ENCODE measurements at regions not wholly inside any gene's neighbourhood (a gene's known extent, or its start where the extent isn't known, plus 50 kb on each side); places are given as distances from the start of the nearest gene placed in this dataset.

DNA sequence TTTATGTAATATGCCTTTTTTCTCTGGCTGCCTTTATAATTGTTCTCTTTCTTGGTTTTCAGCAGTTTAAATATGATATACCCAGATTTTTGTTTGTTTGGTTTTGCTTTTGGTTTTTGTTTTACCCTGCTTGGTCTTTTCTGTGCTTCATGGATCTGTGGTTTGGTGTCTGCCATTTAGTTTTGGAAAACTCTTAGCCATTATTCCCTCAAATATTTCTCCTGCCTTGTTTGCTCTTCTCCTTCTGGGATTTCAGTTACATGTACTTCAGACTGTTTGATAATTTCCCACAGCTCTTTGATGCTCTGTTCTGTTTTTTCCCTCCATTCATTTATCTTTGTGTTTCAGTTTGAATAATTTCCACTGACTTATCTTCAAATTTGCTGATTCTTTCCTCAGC, 223.1 kb upstream of the BCOR start:
- H3K27me3 Mint-ChIP-seq (ENCODE audit: insufficient read depth) = no peaks in the 10 kb centered on the region
- H3K27ac Mint-ChIP-seq = no peak overlapping the region
- peaks cover 26% of the 10 kb centered on the region for H3K9me3 ChIP-seq (ENCODE audit: control insufficient read depth, low read length)
- H3K9ac ChIP-seq (ENCODE audit: extremely low read depth, low read length, poor library complexity, severe bottlenecking) = no peak overlapping the region
- H3K9me3 Mint-ChIP-seq = peaks cover 50% of the 10 kb centered on the region
- H3K36me3 Mint-ChIP-seq (ENCODE audit: low read depth) = peaks cover 9% of the 10 kb centered on the region
- TF ChIP-seq, protein P1, sequence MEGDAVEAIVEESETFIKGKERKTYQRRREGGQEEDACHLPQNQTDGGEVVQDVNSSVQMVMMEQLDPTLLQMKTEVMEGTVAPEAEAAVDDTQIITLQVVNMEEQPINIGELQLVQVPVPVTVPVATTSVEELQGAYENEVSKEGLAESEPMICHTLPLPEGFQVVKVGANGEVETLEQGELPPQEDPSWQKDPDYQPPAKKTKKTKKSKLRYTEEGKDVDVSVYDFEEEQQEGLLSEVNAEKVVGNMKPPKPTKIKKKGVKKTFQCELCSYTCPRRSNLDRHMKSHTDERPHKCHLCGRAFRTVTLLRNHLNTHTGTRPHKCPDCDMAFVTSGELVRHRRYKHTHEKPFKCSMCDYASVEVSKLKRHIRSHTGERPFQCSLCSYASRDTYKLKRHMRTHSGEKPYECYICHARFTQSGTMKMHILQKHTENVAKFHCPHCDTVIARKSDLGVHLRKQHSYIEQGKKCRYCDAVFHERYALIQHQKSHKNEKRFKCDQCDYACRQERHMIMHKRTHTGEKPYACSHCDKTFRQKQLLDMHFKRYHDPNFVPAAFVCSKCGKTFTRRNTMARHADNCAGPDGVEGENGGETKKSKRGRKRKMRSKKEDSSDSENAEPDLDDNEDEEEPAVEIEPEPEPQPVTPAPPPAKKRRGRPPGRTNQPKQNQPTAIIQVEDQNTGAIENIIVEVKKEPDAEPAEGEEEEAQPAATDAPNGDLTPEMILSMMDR (conservative IDR thresholded peaks at IDR 0.05) = no peak
- H3K27ac ChIP-seq (ENCODE audit: low read depth, low read length) = no peak overlapping the region
- H3K4me3 ChIP-seq (ENCODE audit: low read length) = no peak overlapping the region
- DNase-seq = no peak
- no peaks in the 10 kb centered on the region for H3K4me1 ChIP-seq (ENCODE audit: control insufficient read depth, insufficient read depth, low read length)
- H3K27me3 ChIP-seq (ENCODE audit: control insufficient read depth, insufficient read depth, low read length, poor library complexity, severe bottlenecking) = no peaks in the 10 kb centered on the region
- H3K36me3 ChIP-seq (ENCODE audit: control insufficient read depth, insufficient read depth, low read length) = no peaks in the 10 kb centered on the region
- H3K4me3 Mint-ChIP-seq = no peak overlapping the region
- peaks cover under 1% of the 10 kb centered on the region for H3K4me1 Mint-ChIP-seq

DNA sequence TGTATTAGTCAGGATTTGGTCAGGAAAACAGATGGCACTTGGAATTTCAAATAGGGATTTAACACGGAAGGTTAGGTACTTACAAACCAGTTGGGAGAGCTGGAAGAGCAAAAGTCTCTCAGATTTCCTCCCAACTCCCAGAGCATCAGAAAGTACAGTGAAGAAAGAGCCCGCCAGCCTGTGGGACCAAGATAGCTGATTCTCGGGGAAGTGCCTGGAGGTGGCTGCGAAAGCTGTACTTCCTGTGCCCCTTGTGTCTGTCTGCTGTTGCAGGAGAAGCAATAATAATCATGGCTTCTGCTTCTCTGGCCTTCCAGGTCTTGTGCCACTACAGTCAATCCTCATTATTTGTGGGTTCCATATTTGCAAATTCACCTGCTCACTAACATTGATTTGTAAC, 221.0 kb upstream of the BCOR start:
- TF ChIP-seq, protein P1 (conservative IDR thresholded peaks at IDR 0.05) = no peak
- H3K4me1 ChIP-seq (ENCODE audit: control insufficient read depth, insufficient read depth, low read length) = no peaks in the 10 kb centered on the region
- H3K4me3 Mint-ChIP-seq = no peak overlapping the region
- H3K9ac ChIP-seq (ENCODE audit: extremely low read depth, low read length, poor library complexity, severe bottlenecking) = no peak overlapping the region
- DNase-seq = no peak
- H3K27ac Mint-ChIP-seq = no peak overlapping the region
- peaks cover 40% of the 10 kb centered on the region for H3K9me3 Mint-ChIP-seq
- H3K4me3 ChIP-seq (ENCODE audit: low read length) = no peak overlapping the region
- H3K36me3 Mint-ChIP-seq (ENCODE audit: low read depth) = peaks cover 9% of the 10 kb centered on the region
- no peaks in the 10 kb centered on the region for H3K27me3 Mint-ChIP-seq (ENCODE audit: insufficient read depth)
- no peak overlapping the region for H3K27ac ChIP-seq (ENCODE audit: low read depth, low read length)
- no peaks in the 10 kb centered on the region for H3K36me3 ChIP-seq (ENCODE audit: control insufficient read depth, insufficient read depth, low read length)
- WGBS, 2 experiments (ENCODE audit: insufficient coverage in 1 of 2, insufficient read length in 1 of 2) = 86% methylated on average over 4 of the region's 4 CpGs; no CpG with 5 or more reads in 1 of the 2 experiments
- H3K4me1 Mint-ChIP-seq = peaks cover 2% of the 10 kb centered on the region
- H3K9me3 ChIP-seq (ENCODE audit: control insufficient read depth, low read length) = peaks cover 15% of the 10 kb centered on the region
- no peaks in the 10 kb centered on the region for H3K27me3 ChIP-seq (ENCODE audit: control insufficient read depth, insufficient read depth, low read length, poor library complexity, severe bottlenecking)

DNA sequence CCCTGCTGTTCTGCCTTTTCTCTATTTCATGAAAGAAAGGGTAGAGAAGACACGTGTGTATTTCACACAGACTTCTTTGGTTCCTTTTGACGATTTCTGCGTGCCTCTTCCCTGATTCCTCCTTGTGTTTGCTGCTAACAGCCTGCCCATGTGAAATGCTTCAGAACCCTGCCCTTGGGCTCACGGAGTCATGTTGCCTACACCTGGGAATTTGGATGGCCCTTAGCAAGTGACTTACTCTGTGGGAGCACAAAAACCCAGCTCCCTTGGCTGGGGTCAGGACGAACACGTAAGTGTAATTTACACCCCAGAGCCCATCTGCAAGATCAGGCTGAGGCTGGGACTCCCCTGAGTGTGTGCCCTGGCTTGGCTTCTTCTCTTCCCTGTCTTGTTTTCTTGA, 220.3 kb upstream of the BCOR start:
- 80 to 90% methylated on average over 2 to 6 of the region's 6 CpGs for WGBS, 2 experiments (ENCODE audit: insufficient coverage in 1 of 2, insufficient read length in 1 of 2)
- TF ChIP-seq, protein P1 (conservative IDR thresholded peaks at IDR 0.05) = no peak
- no peaks in the 10 kb centered on the region for H3K27me3 ChIP-seq (ENCODE audit: control insufficient read depth, insufficient read depth, low read length, poor library complexity, severe bottlenecking)
- Mint-ChIP-seq H3K9me3 (peaks cover 42% of the 10 kb centered on the region), H3K27me3 (ENCODE audit: insufficient read depth) (no peaks in the 10 kb centered on the region), H3K36me3 (ENCODE audit: low read depth) (peaks cover 9% of the 10 kb centered on the region), H3K4me3 (no peak overlapping the region), H3K4me1 (peaks cover 5% of the 10 kb centered on the region), H3K27ac (no peak overlapping the region)
- H3K9me3 ChIP-seq (ENCODE audit: control insufficient read depth, low read length) = peaks cover 15% of the 10 kb centered on the region
- no peaks in the 10 kb centered on the region for H3K36me3 ChIP-seq (ENCODE audit: control insufficient read depth, insufficient read depth, low read length)
- no peak for DNase-seq
- H3K4me1 ChIP-seq (ENCODE audit: control insufficient read depth, insufficient read depth, low read length) = no peaks in the 10 kb centered on the region
- no peak overlapping the region for H3K27ac ChIP-seq (ENCODE audit: low read depth, low read length)
- H3K9ac ChIP-seq (ENCODE audit: extremely low read depth, low read length, poor library complexity, severe bottlenecking) = no peak overlapping the region
- no peak overlapping the region for H3K4me3 ChIP-seq (ENCODE audit: low read length)

Measured in endodermal cell (in vitro differentiated cells).